NB4 (cell line): ENCODE measurements at regions not wholly inside any gene's neighbourhood (a gene's known extent, or its start where the extent isn't known, plus 50 kb on each side); places are given as distances from the start of the nearest gene placed in this dataset.
"Not testable (repeated sequence)": the region's sequence is repeated elsewhere in the genome, so short reads cannot be mapped to it uniquely, and the experiment has no call there.

Experiments used
- CTCF ChIP-seq: IDR thresholded peaks from one replicate; pipeline ENCODE4 v1.5.1; 2012; ENCODE audit warnings: low read depth, low read length
- MYC ChIP-seq: IDR thresholded peaks from 2 replicates; pipeline ENCODE4 v1.6.1; 2011; ENCODE audit warnings: low read depth, low read length
- POLR2A ChIP-seq: IDR thresholded peaks from 2 replicates; pipeline ENCODE4 v1.6.1; 2011; ENCODE audit warnings: mild to moderate bottlenecking; ENCODE audit not compliant: insufficient read length; ENCODE audit errors: extremely low read depth

- not testable (repeated sequence) for TF ChIP-seq CTCF, POLR2A, MYC
These were observed 111.8 kb downstream of the FOXD4L6 start for GRCh38 chr9:41016699-41017098.
